Naive thymus-derived CD4-positive, alpha-beta T cell (primary cell): ENCODE measurements at regions not wholly inside any gene's neighbourhood (a gene's known extent, or its start where the extent isn't known, plus 50 kb on each side); places are given as distances from the start of the nearest gene placed in this dataset.
A peak's percentile ranks its signal among the peaks of the same experiment; 100 is the strongest.

Experiments
- ATAC-seq: fragments of 150-1000 bp; cut with Tn5 transposase; 2 replicates; pipeline ENCODE4 v1.10.0; 2021; ENCODE audit warnings: mild to moderate bottlenecking, moderate library complexity
- CTCF ChIA-PET: fragments of 350-600 bp; sonication (Branson Sonifier 250); formaldehyde crosslinking; loops from one replicate; lab custom pipeline; 2021; ENCODE audit warnings: antibody characterized with exemption; lab: Charles Lee
- POLR2A ChIA-PET: fragments of 350-600 bp; sonication (Branson Sonifier 250); formaldehyde crosslinking; loops from one replicate; lab custom pipeline; 2021; ENCODE audit warnings: antibody characterized with exemption, inconsistent platforms; lab: Charles Lee
- DNase-seq, 9 donors: peaks; one replicate each; pipeline versions ENCODE4 v3.0.0 to v3.0.0-alpha.2; 2020 to 2022; ENCODE audit warnings: mixed read lengths in 1 of 9
- H3K27ac ChIP-seq: one replicate; pipeline ENCODE4 v1.7.0; 2013; ENCODE audit warnings: mild to moderate bottlenecking, low read depth, low read length, moderate library complexity
- H3K27me3 ChIP-seq, 2 donors: one replicate each; pipeline ENCODE4 v1.7.0; 2013; ENCODE audit warnings: low read length in 2 of 2, mild to moderate bottlenecking in 2 of 2, moderate library complexity in 2 of 2; ENCODE audit not compliant: control insufficient read depth in 2 of 2, insufficient read depth in 2 of 2
- H3K36me3 ChIP-seq, 3 experiments: 1 replicate in 2 of 3; 2 replicates in 1 of 3; pipeline ENCODE4 v1.7.0; 2013; ENCODE audit warnings: low read length in 3 of 3, mild to moderate bottlenecking in 3 of 3, moderate library complexity in 1 of 3; ENCODE audit not compliant: insufficient read depth in 3 of 3, control insufficient read depth in 2 of 3
- H3K4me1 ChIP-seq, 2 donors: one replicate each; pipeline ENCODE4 v1.7.0; 2013; ENCODE audit warnings: low read length in 2 of 2, mild to moderate bottlenecking in 2 of 2, moderate library complexity in 1 of 2; ENCODE audit not compliant: control insufficient read depth in 2 of 2, insufficient read depth in 2 of 2
- H3K4me3 ChIP-seq: 2 replicates; pipeline ENCODE4 v1.7.0; 2013; ENCODE audit warnings: mild to moderate bottlenecking, low read length
- H3K9me3 ChIP-seq, 3 experiments: 1 replicate in 2 of 3; 2 replicates in 1 of 3; pipeline ENCODE4 v1.7.0; 2013; ENCODE audit warnings: low read length in 3 of 3; ENCODE audit not compliant: control insufficient read depth in 2 of 3
- H3K27ac Mint-ChIP-seq, 9 donors: one replicate each; pipeline ENCODE4 v1.8.0; 2020 to 2022; ENCODE audit warnings: mixed read lengths in 9 of 9, mild to moderate bottlenecking in 8 of 9, moderate library complexity in 5 of 9, inconsistent platforms in 2 of 9
- H3K27me3 Mint-ChIP-seq, 5 donors: one replicate each; pipeline ENCODE4 v1.8.0; 2021 to 2022; ENCODE audit warnings: mixed read lengths in 5 of 5, mild to moderate bottlenecking in 1 of 5
- H3K36me3 Mint-ChIP-seq, 5 donors: one replicate each; pipeline ENCODE4 v1.8.0; 2020 to 2022; ENCODE audit warnings: mixed read lengths in 5 of 5, mild to moderate bottlenecking in 3 of 5, inconsistent platforms in 1 of 5
- H3K4me1 Mint-ChIP-seq, 7 donors: one replicate each; pipeline ENCODE4 v1.8.0; 2020 to 2022; ENCODE audit warnings: mixed read lengths in 7 of 7, mild to moderate bottlenecking in 3 of 7, inconsistent platforms in 1 of 7
- H3K4me3 Mint-ChIP-seq, 10 donors: one replicate each; pipeline ENCODE4 v1.8.0; 2020 to 2022; ENCODE audit warnings: mild to moderate bottlenecking in 10 of 10, mixed read lengths in 10 of 10, moderate library complexity in 6 of 10, inconsistent platforms in 2 of 10
- H3K9me3 Mint-ChIP-seq, 11 donors: one replicate each; pipeline ENCODE4 v1.8.0; 2020 to 2022; ENCODE audit warnings: mixed read lengths in 11 of 11, mild to moderate bottlenecking in 4 of 11, inconsistent platforms in 1 of 11, moderate library complexity in 1 of 11
- intact Hi-C, 2 donors: fragments of 100-400 bp; cut with micrococcal nuclease; formaldehyde crosslinking; loops; one replicate each; pipeline ENCODE4 v1.15.1; 2023

DNA sequence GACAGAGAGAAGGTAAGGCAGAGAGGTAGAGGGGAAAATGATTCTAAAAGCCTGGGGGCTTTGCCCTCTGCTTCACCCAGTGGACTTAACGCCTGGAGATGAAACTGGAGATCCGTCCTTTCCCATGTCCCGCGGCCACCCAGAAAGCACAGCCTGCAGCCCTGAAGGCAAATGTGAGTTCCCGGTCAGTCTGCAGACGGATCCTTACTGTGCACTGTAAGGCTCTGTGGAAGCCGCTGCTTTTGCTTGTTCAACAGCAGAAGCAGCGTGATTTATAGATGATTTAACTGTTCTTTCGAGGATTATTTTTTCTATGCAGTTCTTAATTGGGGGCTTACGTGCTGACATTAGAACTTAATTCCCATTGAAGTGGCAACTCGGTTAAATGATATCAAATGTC lies 290.4 kb downstream of the FOXL1 start:
- ATAC-seq: no peak

DNA sequence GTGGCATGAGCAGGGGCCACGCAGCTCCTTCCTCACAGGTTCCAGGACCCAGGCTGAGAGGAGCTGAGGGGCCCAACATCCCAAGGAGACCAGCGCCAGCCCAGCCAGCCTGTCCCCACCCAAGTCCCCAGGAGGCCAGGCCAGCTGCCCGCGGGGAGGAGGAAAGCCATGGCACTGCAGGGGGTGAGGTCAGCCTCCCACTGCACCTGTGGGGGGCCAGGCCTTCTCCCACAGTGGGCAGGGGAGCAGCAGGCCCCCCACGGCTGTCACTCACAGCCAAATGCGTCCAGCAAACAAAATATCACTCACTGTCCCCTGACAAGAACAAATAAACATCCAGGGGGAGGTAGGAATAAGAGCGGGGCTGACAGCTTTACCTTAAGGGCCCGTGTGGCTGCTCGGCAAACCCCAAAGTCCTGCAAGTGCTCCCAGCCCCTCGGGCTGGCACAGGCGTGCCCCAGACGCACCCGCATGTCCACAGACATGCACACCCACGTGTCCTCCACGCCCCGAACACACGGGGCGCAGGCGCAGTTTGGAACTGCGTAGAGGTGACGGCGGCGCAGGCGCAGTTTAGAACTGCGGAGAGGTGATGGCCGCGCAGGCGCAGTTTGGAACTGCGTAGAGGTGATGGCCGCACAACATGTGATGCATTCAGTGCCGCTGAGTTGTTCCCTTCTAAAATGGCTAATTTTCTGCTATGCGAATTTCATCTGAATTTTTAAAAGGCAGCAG lies 291.1 kb downstream of the FOXL1 start:
- Mint-ChIP-seq H3K9me3 (peaks cover 0 to 8% (median 3%) of the 10 kb centered on the region in 11 donors), H3K27me3 (peaks cover 0 to 32% (median 12%) of the 10 kb centered on the region in 5 donors), H3K4me3 (no peak overlapping the region), H3K4me1 (no peaks in the 10 kb centered on the region), H3K27ac (no peak overlapping the region), H3K36me3 (no peaks in the 10 kb centered on the region)
- CTCF ChIA-PET: no interaction called here
- Histone ChIP-seq H3K36me3 (no peaks in the 10 kb centered on the region), H3K27me3 (no peaks in the 10 kb centered on the region), H3K9me3 (no peaks in the 10 kb centered on the region), H3K27ac (no peak overlapping the region), H3K4me1 (no peaks in the 10 kb centered on the region), H3K4me3 (no peak overlapping the region)
- intact Hi-C loops: no loop called here
- POLR2A ChIA-PET: no interaction called here
- no peak for ATAC-seq
- no peak for DNase-seq

More for the DNA sequence above, 290.4 kb downstream of the FOXL1 start:
- H3K27ac ChIP-seq: no peak overlapping the region
- Mint-ChIP-seq H3K4me1 (no peaks in the 10 kb centered on the region), H3K9me3 (peaks cover 0 to 8% (median 3%) of the 10 kb centered on the region in 11 donors), H3K27ac (no peak overlapping the region), H3K4me3 (no peak overlapping the region), H3K36me3 (no peaks in the 10 kb centered on the region), H3K27me3 (peaks cover 0 to 27% (median 12%) of the 10 kb centered on the region in 5 donors)
- H3K4me1 ChIP-seq: no peaks in the 10 kb centered on the region
- POLR2A ChIA-PET: no interaction called here
- DNase-seq: no peak
- CTCF ChIA-PET: no interaction called here
- no peaks in the 10 kb centered on the region for H3K27me3 ChIP-seq
- no peak overlapping the region for H3K4me3 ChIP-seq
- no peaks in the 10 kb centered on the region for H3K36me3 ChIP-seq
- intact Hi-C loops: no loop called here
- H3K9me3 ChIP-seq: no peaks in the 10 kb centered on the region

DNA sequence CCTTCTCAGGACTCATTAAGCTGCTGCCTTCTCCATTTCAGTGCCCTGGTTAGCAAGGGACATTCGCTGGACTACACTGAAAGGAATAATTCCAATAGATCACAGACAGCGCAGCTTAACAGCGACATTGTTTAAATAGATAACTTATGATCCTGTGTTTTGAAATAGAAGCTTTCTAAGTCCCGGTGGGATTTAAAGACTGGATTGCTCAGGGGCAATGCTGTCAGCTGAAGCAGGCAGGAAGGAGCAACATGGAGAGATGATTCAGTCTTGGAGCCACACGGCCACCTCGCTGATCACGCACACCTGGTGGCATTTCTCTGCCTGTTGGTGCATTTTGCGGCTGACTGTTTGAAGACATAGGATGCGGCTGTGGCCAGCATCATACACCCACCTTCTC lies 292.0 kb downstream of the FOXL1 start:
- Mint-ChIP-seq H3K4me3 (no peak overlapping the region), H3K36me3 (no peaks in the 10 kb centered on the region)
- CTCF ChIA-PET: no interaction called here

DNA sequence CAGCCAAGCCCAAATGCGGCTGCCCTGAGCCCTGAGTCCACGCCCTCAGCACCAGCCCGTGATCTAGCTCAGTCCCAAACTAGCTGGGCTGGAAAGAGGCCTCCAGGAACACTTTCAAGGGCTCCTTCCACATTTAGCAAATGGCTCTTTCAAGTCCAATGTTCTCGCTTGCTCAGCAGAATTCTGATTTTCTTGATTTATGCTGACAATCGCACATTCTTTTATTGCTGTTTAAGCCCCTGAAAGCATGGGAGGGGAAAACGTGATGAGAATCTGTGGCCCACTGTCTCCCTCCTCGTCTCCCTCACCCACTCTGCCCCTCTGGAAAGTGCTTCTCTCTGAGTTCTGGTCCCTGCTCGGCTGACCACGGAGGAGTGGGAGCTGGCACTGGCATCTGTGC lies 293.8 kb downstream of the FOXL1 start:
- H3K27me3 Mint-ChIP-seq: peaks cover 0 to 46% (median 20%) of the 10 kb centered on the region in 5 donors
- Histone ChIP-seq H3K27me3 (no peaks in the 10 kb centered on the region), H3K4me1 (no peaks in the 10 kb centered on the region), H3K9me3 (no peaks in the 10 kb centered on the region), H3K4me3 (no peak overlapping the region), H3K36me3 (no peaks in the 10 kb centered on the region), H3K27ac (no peak overlapping the region)
- H3K9me3 Mint-ChIP-seq: peaks cover 0 to 10% (median 0%) of the 10 kb centered on the region in 11 donors
- H3K36me3 Mint-ChIP-seq: peaks cover 0 to 5% (median 0%) of the 10 kb centered on the region in 5 donors
- ATAC-seq: no peak
- intact Hi-C loops: no loop called here
- H3K27ac Mint-ChIP-seq: no peak overlapping the region
- H3K4me3 Mint-ChIP-seq: no peak overlapping the region
- ChIA-PET CTCF (no interaction called here), POLR2A (no interaction called here)
- DNase-seq: no peak
- H3K4me1 Mint-ChIP-seq: no peaks in the 10 kb centered on the region

More for the DNA sequence above, 292.0 kb downstream of the FOXL1 start:
- H3K27ac ChIP-seq: no peak overlapping the region
- H3K36me3 ChIP-seq: no peaks in the 10 kb centered on the region
- H3K9me3 Mint-ChIP-seq: peaks cover 0 to 4% (median 0%) of the 10 kb centered on the region in 11 donors
- H3K9me3 ChIP-seq: no peaks in the 10 kb centered on the region
- POLR2A ChIA-PET: no interaction called here
- no peak for ATAC-seq
- peaks cover 0 to 35% (median 12%) of the 10 kb centered on the region in 5 donors for H3K27me3 Mint-ChIP-seq
- no peak for DNase-seq
- no peak overlapping the region for H3K27ac Mint-ChIP-seq
- intact Hi-C loops: no loop called here
- no peaks in the 10 kb centered on the region for H3K27me3 ChIP-seq
- no peaks in the 10 kb centered on the region for H3K4me1 ChIP-seq
- H3K4me3 ChIP-seq: no peak overlapping the region
- no peaks in the 10 kb centered on the region for H3K4me1 Mint-ChIP-seq

DNA sequence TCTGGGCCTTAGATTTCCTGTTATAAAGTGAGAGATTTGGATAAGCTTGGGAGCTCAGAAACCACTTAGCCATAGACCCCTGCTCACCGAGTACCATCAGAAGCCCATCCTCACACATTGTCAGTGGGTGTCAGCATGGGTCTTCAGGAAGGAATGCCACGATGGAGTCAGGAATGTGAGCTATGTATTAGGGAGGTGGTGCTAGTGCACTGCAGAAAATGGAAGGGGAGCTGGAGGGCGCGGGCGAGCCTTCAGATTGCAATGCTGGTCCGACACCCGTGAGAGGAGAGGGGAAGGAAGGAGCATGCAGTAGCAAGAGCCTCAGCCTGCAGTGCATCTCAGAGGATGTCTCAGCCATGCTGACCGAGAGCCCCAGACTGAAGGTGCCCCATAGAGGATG lies 294.5 kb downstream of the FOXL1 start:
- Histone ChIP-seq H3K4me3 (no peak overlapping the region), H3K27ac (no peak overlapping the region), H3K36me3 (no peaks in the 10 kb centered on the region), H3K9me3 (no peaks in the 10 kb centered on the region), H3K4me1 (no peaks in the 10 kb centered on the region), H3K27me3 (no peaks in the 10 kb centered on the region)
- ATAC-seq (no peak), DNase-seq (no peak)
- H3K36me3 Mint-ChIP-seq: peaks cover 0 to 10% (median 0%) of the 10 kb centered on the region in 5 donors
- H3K27ac Mint-ChIP-seq: no peak overlapping the region
- peaks cover 6 to 46% (median 23%) of the 10 kb centered on the region in 5 donors for H3K27me3 Mint-ChIP-seq
- H3K9me3 Mint-ChIP-seq: peaks cover 0 to 12% (median 2%) of the 10 kb centered on the region in 11 donors
- intact Hi-C loops: no loop called here
- no peak overlapping the region for H3K4me3 Mint-ChIP-seq
- ChIA-PET POLR2A (no interaction called here), CTCF (no interaction called here)
- H3K4me1 Mint-ChIP-seq: peaks cover 0 to 2% (median 0%) of the 10 kb centered on the region in 7 donors

DNA sequence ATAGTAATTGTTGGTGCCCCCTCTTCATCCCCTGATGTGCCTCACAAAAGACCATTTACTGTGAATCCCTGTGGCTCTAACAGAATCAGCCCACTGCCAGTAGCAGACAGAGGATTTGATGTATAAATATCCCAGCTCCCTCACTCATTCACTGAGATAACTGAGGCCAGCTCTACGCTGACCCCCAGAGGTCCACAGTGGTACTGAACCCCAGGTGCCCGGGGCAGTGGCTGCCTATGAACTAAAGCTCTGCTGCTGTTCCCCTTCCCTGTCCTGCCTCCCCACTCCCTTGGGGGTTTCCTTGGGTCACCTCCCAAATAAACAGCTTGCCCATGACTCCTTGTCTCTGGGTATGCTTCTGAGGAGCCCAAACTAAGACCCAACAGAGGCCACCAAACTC lies 295.8 kb downstream of the FOXL1 start:
- H3K9me3 Mint-ChIP-seq: peaks cover 0 to 16% (median 2%) of the 10 kb centered on the region in 11 donors
- Histone ChIP-seq H3K4me3 (no peak overlapping the region), H3K27ac (no peak overlapping the region), H3K27me3 (no peaks in the 10 kb centered on the region), H3K36me3 (no peaks in the 10 kb centered on the region), H3K9me3 (no peaks in the 10 kb centered on the region), H3K4me1 (no peaks in the 10 kb centered on the region)
- peaks cover 0 to 2% (median 0%) of the 10 kb centered on the region in 7 donors for H3K4me1 Mint-ChIP-seq
- POLR2A ChIA-PET: no interaction called here
- ATAC-seq: no peak
- intact Hi-C loops: loop anchor here in 1 of 2 donors (1.0 kb wide), 1 partner anchor 311 kb away; no protein-coding TSS in a partner anchor
- no peak overlapping the region for H3K4me3 Mint-ChIP-seq
- H3K27me3 Mint-ChIP-seq: peaks cover 20 to 54% (median 35%) of the 10 kb centered on the region in 5 donors
- CTCF ChIA-PET: no interaction called here
- DNase-seq: peak in 1 of 9 donors; percentile 45
- peaks cover 0 to 14% (median 0%) of the 10 kb centered on the region in 5 donors for H3K36me3 Mint-ChIP-seq
- H3K27ac Mint-ChIP-seq: no peak overlapping the region

DNA sequence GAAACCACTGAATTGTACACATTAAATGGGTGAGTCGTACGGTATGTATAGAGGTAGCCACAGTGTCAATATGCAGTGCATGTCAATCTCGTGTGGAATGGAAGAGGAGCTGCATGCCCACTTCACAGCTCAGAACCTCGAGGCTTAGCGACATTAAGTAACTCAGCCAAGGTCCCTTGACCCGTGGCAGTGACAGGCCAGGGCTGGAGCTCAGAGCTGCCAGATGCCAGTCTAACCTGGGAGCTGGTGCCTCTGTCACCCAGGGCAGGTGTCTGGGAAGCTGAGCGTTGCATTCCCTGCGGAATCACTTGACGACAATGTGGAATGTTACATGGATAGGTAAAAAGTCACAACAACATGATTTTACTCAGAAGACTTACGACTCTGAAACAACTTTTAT lies 298.1 kb downstream of the FOXL1 start:
- DNase-seq (no peak), ATAC-seq (no peak)
- Mint-ChIP-seq H3K9me3 (peaks cover 0 to 16% (median 3%) of the 10 kb centered on the region in 11 donors), H3K4me1 (peaks cover 0 to 3% (median 0%) of the 10 kb centered on the region in 7 donors), H3K27me3 (peaks cover 31 to 77% (median 53%) of the 10 kb centered on the region in 5 donors), H3K4me3 (no peak overlapping the region), H3K27ac (no peak overlapping the region), H3K36me3 (peaks cover 0 to 14% (median 0%) of the 10 kb centered on the region in 5 donors)
- no peaks in the 10 kb centered on the region for H3K36me3 ChIP-seq
- H3K9me3 ChIP-seq: no peaks in the 10 kb centered on the region
- H3K4me1 ChIP-seq: no peaks in the 10 kb centered on the region
- intact Hi-C loops: no loop called here
- no peaks in the 10 kb centered on the region for H3K27me3 ChIP-seq
- POLR2A ChIA-PET: no interaction called here
- no peak overlapping the region for H3K27ac ChIP-seq
- H3K4me3 ChIP-seq: no peak overlapping the region
- CTCF ChIA-PET: no interaction called here
